ENCODE measurements at regions not wholly inside any gene's neighbourhood (a gene's known extent, or its start where the extent isn't known, plus 50 kb on each side); places are given as distances from the start of the nearest gene placed in this dataset.

DNA sequence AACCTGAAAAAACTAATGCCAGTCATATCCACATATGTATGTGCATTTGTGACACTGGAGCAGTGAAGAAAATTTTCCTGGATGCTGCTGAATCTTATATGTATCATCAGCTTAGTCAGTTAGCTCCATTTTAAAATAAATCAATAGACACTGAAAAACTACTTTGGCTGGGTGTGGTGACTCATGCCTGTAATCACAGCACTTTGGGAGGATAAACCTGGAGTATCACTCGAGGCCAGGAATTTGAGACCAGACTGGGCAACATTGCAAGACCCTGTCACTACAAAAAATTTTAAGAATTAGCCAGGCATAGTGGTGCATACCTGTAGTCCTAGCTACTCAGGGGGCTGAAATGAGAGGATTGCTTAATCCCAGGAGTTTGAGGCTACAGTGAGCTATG lies 511.0 kb upstream of the TLE4 start:
- TF ChIP-seq, protein P1, sequence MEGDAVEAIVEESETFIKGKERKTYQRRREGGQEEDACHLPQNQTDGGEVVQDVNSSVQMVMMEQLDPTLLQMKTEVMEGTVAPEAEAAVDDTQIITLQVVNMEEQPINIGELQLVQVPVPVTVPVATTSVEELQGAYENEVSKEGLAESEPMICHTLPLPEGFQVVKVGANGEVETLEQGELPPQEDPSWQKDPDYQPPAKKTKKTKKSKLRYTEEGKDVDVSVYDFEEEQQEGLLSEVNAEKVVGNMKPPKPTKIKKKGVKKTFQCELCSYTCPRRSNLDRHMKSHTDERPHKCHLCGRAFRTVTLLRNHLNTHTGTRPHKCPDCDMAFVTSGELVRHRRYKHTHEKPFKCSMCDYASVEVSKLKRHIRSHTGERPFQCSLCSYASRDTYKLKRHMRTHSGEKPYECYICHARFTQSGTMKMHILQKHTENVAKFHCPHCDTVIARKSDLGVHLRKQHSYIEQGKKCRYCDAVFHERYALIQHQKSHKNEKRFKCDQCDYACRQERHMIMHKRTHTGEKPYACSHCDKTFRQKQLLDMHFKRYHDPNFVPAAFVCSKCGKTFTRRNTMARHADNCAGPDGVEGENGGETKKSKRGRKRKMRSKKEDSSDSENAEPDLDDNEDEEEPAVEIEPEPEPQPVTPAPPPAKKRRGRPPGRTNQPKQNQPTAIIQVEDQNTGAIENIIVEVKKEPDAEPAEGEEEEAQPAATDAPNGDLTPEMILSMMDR (conservative IDR thresholded peaks at IDR 0.05; ENCODE audit: low read length), result no peak
- TF ChIP-seq EZH2phosphoT487 (IDR thresholded peaks at IDR 0.05; ENCODE audit: borderline replicate concordance), result no peak
